ENCODE measurements at regions not wholly inside any gene's neighbourhood (a gene's known extent, or its start where the extent isn't known, plus 50 kb on each side); places are given as distances from the start of the nearest gene placed in this dataset.

GRCh38 chr6:113529879-113530278, 327.3 kb upstream of the MARCKS start:
- H3K4me3 ChIP-seq (ENCODE audit: low read depth, low read length), result no peak overlapping the region
- no peak for DNase-seq (ENCODE audit: low read depth)
- TF ChIP-seq CTCF (IDR thresholded peaks at IDR 0.05; ENCODE audit: insufficient read depth, low read depth, low read length, missing control alignments), result no peak

GRCh38 chr6:113530769-113531168, 326.4 kb upstream of the MARCKS start:
- TF ChIP-seq CTCF (IDR thresholded peaks at IDR 0.05; ENCODE audit: insufficient read depth, low read depth, low read length, missing control alignments), result no peak
- DNase-seq (ENCODE audit: low read depth), result no peak
- H3K4me3 ChIP-seq (ENCODE audit: low read depth, low read length), result no peak overlapping the region

GRCh38 chr6:113539202-113539601, 317.9 kb upstream of the MARCKS start:
- H3K4me3 ChIP-seq (ENCODE audit: low read depth, low read length), result no peak overlapping the region
- no peak for TF ChIP-seq CTCF (IDR thresholded peaks at IDR 0.05; ENCODE audit: insufficient read depth, low read depth, low read length, missing control alignments)
- DNase-seq (ENCODE audit: low read depth), result no peak

- TF ChIP-seq CTCF (IDR thresholded peaks at IDR 0.05; ENCODE audit: insufficient read depth, low read depth, low read length, missing control alignments), result no peak
- H3K4me3 ChIP-seq (ENCODE audit: low read depth, low read length), result no peak overlapping the region
- DNase-seq (ENCODE audit: low read depth), result no peak
These were observed 317.5 kb upstream of the MARCKS start for GRCh38 chr6:113539623-113540022.

- no peak for TF ChIP-seq CTCF (IDR thresholded peaks at IDR 0.05; ENCODE audit: insufficient read depth, low read depth, low read length, missing control alignments)
- no peak for DNase-seq (ENCODE audit: low read depth)
- H3K4me3 ChIP-seq (ENCODE audit: low read depth, low read length), result no peak overlapping the region
These were observed 316.7 kb upstream of the MARCKS start for GRCh38 chr6:113540466-113540865.

GRCh38 chr6:113551168-113551567, 306.0 kb upstream of the MARCKS start:
- TF ChIP-seq CTCF (IDR thresholded peaks at IDR 0.05; ENCODE audit: insufficient read depth, low read depth, low read length, missing control alignments), result no peak
- no peak overlapping the region for H3K4me3 ChIP-seq (ENCODE audit: low read depth, low read length)
- no peak for DNase-seq (ENCODE audit: low read depth)

GRCh38 chr6:113556775-113557174, 300.4 kb upstream of the MARCKS start:
- no peak overlapping the region for H3K4me3 ChIP-seq (ENCODE audit: low read depth, low read length)
- no peak for TF ChIP-seq CTCF (IDR thresholded peaks at IDR 0.05; ENCODE audit: insufficient read depth, low read depth, low read length, missing control alignments)
- DNase-seq (ENCODE audit: low read depth), result no peak

Data from GM12865 (cell line).